GM12864 (cell line): ENCODE measurements at regions not wholly inside any gene's neighbourhood (a gene's known extent, or its start where the extent isn't known, plus 50 kb on each side); places are given as distances from the start of the nearest gene placed in this dataset.
"Not testable (repeated sequence)": the region's sequence is repeated elsewhere in the genome, so short reads cannot be mapped to it uniquely, and the experiment has no call there.

Experiments
- DNase-seq: peaks from one replicate; pipeline ENCODE4 v3.0.0-alpha.2; 2011; ENCODE audit warnings: low read depth
- H3K4me3 ChIP-seq: 2 replicates; pipeline ENCODE4 v1.5.1; 2011; ENCODE audit warnings: mild to moderate bottlenecking, low read depth, low read length, control low read depth
- TF ChIP-seq, protein P1 (sequence below): IDR thresholded peaks from 2 replicates; pipeline ENCODE4 v1.5.1; 2011; ENCODE audit warnings: low read depth, mild to moderate bottlenecking, moderate library complexity, low read length, control low read depth, inconsistent platforms; ENCODE audit errors: missing control alignments

DNA sequence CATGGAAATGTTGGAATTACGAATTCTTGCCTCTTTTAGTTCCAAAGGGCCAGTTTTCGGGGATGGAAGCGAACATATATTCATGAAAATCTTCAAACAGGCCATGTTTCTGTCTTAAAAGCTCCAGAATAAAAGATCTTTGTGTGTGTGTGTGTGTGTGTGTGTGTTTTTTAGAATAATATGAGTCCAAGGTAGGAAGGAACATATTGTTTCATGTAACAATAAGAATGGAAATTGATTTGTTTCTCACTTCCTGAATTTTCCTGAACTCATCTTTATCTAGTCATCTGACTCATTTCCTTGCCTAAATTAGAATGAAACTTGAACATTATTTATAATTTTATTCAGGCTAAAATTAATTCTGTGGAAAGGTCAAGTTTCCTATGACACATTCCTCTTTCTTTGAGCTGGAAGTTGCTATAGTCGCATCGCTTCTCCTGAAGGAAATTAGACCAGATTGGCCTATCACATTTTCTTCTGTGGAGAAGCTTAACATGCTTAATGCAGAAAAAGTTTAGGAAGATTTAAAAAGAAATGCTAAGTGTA lies 805.1 kb upstream of the ADAMTS5 start:
- TF ChIP-seq, protein P1, sequence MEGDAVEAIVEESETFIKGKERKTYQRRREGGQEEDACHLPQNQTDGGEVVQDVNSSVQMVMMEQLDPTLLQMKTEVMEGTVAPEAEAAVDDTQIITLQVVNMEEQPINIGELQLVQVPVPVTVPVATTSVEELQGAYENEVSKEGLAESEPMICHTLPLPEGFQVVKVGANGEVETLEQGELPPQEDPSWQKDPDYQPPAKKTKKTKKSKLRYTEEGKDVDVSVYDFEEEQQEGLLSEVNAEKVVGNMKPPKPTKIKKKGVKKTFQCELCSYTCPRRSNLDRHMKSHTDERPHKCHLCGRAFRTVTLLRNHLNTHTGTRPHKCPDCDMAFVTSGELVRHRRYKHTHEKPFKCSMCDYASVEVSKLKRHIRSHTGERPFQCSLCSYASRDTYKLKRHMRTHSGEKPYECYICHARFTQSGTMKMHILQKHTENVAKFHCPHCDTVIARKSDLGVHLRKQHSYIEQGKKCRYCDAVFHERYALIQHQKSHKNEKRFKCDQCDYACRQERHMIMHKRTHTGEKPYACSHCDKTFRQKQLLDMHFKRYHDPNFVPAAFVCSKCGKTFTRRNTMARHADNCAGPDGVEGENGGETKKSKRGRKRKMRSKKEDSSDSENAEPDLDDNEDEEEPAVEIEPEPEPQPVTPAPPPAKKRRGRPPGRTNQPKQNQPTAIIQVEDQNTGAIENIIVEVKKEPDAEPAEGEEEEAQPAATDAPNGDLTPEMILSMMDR = no peak
- H3K4me3 ChIP-seq = no peak overlapping the region
- DNase-seq = no peak

DNA sequence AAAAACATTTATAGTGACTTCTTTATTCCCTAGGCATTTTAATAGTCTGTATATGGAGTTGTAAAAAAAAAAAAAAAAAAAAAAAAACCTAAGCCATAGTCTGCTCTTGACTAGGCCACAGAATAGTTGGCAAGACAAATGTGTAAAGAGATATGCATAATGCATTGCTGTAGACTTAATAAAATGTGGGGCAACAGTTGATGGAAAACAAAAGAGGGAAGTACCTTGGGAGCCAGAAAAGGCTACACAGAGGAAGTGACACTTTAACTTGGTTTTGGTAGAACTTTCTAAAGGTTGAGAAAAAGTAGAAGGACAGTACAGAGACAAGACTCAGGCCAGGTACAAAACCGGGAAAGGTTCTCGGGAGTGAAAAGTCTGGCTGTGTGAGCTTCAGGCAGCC lies 802.9 kb upstream of the ADAMTS5 start:
- DNase-seq = no peak
- H3K4me3 ChIP-seq = no peak overlapping the region
- TF ChIP-seq, protein P1 = no peak

DNA sequence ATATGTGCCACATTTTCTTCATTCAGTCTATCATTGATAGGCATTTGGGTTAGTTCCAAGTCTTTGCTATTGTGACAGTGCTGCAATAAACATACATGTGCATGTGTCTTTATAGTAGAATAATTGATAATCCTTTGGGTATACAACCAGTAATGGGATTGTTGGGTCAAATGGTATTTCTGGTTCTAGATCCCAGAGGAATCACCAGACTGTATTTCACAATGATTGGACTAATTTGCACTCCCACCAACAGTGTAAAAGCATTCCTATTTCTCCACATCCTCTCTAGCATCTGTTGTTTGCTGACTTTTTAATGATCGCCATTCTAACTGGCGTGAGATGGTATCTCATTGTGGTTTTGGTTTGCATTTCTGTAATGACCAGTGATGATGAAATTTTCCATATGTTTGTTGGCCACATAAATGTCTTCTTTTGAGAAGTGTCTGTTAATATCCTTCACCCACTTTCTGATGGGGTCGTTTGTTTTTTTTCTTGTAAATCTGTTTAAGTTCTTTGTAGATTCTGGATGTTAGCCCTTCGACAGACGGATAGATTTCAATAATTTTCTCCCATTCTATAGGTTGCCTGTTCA lies 801.3 kb upstream of the ADAMTS5 start:
- not testable (repeated sequence) for DNase-seq, H3K4me3 ChIP-seq

DNA sequence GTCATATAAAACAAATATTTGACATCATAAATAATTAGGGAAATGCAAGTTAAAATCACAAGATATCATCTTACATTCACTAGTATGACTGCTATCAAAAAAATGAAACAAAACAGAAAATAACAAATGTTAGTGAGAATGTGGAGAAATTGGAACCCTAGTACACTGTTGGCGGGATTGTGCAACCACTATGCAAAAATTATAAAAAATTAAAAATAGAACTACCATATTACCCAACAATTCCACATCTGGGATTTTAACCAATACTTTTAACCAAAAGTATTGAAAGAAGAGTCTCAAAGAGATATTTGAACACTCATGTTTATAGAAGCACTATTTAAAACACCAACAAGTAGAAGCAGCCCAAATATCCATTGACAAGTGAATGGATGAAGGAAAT lies 797.2 kb upstream of the ADAMTS5 start:
- H3K4me3 ChIP-seq = no peak overlapping the region
- DNase-seq = no peak
- TF ChIP-seq, protein P1 = no peak

DNA sequence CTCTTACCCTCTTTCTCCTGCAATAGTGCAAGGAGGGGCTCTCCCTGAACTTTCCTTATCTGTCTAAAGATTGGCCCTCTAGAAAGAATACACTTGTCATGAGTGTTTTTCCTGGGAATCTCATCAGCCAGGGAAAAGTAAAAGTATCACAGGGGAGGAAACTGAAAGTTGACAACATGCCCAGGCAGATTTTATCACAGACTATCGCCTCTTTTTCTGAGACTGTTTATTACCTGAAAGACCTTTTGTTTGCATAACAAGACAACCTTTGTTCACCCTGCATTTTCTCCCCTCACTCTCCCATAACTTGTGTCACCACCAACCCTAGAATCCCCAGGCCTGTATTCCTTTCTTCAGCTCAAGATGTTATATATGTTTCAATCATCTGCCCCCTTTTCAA lies 794.7 kb upstream of the ADAMTS5 start:
- TF ChIP-seq, protein P1 = no peak
- H3K4me3 ChIP-seq = no peak overlapping the region
- no peak for DNase-seq

DNA sequence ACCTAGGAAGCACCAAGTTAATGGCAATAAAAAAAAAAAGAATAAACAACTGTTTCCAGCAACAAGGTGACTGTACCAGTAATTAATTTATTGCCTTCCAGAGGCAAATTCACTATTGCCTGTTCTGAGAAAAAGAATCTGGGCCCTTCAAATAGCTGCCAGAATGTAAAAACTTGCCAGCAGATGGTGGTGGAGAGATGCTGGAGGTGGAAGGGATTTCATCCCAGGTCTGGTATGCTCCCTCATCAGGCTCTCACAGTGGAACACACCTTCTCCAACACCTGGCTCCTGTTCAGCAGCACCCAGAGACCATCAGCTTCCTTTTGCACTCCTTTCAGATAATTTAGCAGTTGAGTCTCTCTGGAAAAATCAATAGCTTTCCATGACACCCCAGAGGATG lies 792.9 kb upstream of the ADAMTS5 start:
- H3K4me3 ChIP-seq = no peak overlapping the region
- no peak for DNase-seq
- TF ChIP-seq, protein P1 = no peak

DNA sequence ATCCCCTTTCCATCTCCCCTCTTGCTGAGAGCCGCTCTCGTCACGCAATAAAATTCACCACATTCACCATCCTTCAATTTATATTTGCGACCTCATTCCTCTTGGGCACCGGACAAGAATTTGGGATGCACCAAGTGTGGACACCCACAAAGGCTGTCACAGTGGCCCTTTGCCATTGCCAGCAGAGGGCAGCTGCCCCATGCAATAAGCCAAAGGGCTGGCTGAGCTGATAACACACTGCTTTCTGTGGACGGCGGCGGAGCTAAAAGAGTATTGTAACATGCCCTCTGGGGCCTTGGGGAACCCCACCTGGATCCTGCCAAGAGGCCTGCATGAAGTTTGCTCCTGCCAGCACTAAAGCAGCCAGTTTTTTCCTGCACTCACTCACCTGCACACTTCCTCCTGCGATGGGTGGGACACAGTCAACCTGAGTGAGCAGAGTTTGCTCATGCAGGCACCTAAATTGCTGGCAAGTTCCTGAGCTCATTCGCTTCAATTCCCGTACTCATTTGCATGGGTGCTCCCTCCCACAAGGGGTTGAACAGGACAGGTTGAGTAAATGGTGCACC lies 792.3 kb upstream of the ADAMTS5 start:
- DNase-seq = no peak
- no peak overlapping the region for H3K4me3 ChIP-seq
- TF ChIP-seq, protein P1 = no peak
